ENCODE measurements at regions not wholly inside any gene's neighbourhood (a gene's known extent, or its start where the extent isn't known, plus 50 kb on each side); places are given as distances from the start of the nearest gene placed in this dataset.

- TF ChIP-seq CTCF (conservative IDR thresholded peaks at IDR 0.05; ENCODE audit: low read depth in 2 of 2) (no peak), POLR2AphosphoS5 (IDR thresholded peaks at IDR 0.05; ENCODE audit: low read depth) (no peak), JUNB (IDR thresholded peaks at IDR 0.05; ENCODE audit: unreplicated experiment) (no peak), REST (IDR thresholded peaks at IDR 0.05; ENCODE audit: unreplicated experiment) (no peak)
Observed at GRCh38 chr16:22734368-22734767, 79.6 kb upstream of the HS3ST2 start.
